Central memory CD4-positive, alpha-beta T cell (primary cell): ENCODE measurements at regions not wholly inside any gene's neighbourhood (a gene's known extent, or its start where the extent isn't known, plus 50 kb on each side); places are given as distances from the start of the nearest gene placed in this dataset.
"Not testable (repeated sequence)": the region's sequence is repeated elsewhere in the genome, so short reads cannot be mapped to it uniquely, and the experiment has no call there.

Experiments used
- DNase-seq: peaks from one replicate; pipeline ENCODE4 v3.0.0; 2022

DNA sequence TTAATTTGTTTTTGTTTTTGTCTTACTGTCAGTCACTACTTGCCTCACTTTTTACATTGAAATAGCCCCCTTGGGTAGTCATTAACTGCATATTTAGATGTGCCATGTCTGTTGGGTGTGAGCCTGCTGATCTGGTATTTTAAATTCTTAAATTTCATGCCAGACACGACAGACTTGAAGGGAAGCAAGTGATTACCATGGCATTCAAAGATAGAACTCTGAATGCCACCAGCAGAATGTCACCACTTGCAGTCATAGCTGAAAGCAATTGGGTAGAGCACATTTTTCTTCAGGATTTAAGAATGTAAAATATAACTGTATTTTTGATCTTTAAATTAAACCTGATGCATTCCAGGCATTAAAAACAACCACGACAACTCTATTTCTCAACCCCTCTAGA, 396.5 kb upstream of the ATP10A start:
- DNase-seq, result no peak

DNA sequence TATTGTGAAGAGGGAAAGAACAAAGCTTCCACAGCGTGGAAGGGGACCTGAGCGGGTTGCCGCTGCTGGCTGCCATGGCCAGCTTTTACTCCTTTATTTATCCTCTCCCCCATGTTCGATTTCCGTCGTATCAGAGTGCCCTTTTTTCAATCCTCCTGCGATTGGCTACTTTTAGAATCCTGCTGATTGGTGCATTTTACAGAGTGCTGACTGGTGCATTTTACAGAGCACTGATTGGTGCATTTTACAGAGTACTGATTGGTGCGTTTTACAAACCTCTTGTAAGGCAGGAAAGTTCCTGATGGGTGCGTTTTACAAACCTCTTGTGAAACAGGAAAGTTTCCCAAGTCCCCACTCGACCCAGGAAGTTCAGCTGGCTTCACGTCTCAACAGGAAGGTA, 381.7 kb upstream of the ATP10A start:
- DNase-seq, result not testable (repeated sequence)

- no peak for DNase-seq
Observed at GRCh38 chr15:26243382-26243781, 380.3 kb upstream of the ATP10A start.

DNA sequence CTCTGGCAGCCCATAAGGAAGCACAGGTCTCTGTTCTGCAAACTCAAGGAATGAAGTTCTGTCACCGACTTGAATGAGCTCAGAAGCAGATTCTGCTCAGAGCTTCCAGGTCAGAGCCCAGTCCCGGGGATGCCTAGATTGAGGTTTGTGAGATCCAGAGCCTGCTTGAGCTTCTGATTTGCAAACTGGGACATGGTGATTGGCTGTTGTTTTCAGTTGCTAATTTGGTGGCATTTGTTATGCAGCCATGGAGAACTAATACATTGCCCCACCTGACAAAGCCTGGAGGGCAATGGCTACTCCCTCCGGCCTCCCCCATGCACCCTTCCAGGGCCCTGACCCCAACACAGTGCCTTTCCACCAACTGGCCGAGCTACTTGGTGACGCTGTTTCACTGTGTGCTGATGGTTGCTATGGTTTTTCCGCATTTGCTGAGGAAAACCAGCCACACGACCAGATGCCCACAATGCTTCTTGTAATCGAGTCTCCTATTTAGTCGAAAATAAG, 379.5 kb upstream of the ATP10A start:
- no peak for DNase-seq

- no peak for DNase-seq
Observed at GRCh38 chr15:26235864-26236263, 372.7 kb upstream of the ATP10A start.

GRCh38 chr15:26234976-26235767, 372.0 kb upstream of the ATP10A start:
- no peak for DNase-seq

GRCh38 chr15:26232691-26233090, 369.6 kb upstream of the ATP10A start:
- no peak for DNase-seq

DNA sequence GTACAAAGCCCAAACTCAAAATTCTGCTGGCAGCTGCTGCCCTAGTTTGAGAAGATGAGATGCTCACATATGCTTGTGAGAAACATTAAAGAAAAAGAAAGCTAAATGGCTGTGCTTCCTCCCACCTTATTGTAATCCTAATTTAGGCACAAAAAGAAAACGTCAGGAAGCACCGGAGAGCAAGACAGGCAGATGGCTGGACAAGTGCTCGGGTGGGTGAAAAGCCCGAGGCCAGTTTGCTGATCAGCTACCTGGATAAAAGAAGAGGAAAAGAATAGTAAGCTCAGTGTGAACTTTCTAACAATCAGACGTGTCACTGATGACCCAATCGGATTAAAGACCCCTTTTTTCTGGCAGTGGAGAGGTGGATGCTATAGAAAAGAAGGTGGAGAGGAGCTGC, 368.0 kb upstream of the ATP10A start:
- no peak for DNase-seq

DNA sequence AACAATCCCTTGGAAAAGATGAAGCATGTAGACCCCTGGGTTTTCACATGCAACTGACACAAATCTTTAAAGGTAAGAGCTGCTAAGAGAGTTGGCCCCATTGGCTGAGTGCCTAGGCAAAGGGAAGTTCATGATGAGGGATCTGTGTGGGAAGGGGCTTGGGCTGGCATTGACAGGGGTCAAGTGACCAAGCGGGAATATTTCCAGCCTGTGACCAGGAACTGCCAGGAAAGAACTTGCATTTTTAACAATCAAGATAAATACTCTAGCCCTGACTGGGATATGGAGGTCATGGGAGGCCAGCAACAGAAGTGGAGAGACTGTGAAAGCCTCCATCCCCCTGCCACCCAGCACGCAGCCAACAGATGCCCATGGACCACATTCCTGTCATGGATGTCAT, 361.1 kb upstream of the ATP10A start:
- no peak for DNase-seq

GRCh38 chr15:26223720-26224119, 360.6 kb upstream of the ATP10A start:
- no peak for DNase-seq

DNA sequence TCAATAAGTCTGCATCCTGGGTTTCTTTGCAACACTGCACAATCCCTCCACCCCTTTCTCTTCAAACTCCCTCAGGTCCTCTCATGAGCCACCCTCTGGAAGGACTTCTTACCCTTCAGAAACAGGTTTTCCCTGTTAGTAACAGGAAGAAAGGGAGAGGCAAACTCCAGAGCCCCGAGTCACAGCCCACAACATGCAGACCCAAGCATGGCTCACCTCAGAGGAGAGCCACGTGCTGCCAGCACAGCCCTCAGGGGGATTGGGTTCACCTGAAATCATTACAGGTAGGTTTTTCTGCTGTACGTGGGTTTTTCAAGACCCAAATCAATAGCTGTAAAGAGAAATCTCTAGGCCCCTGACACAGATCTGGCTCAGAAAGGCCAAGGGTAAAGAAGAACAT, 359.7 kb upstream of the ATP10A start:
- DNase-seq, result no peak

DNA sequence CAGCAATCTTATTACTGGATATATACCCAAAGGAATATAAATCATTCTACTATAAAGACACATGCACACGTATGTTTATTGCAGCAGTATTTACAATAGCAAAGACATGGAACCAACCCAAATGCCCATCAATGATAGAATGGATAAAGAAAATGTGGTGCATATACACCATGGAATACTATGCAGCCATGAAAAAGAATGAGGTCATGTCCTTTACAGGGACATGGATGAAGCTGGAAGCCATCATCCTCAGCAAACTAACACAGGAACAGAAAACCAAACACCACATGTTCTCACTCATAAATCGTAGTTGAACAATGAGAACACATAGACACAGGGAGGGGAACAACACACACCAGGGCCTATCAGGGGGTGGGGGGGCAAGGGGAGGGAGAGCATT, 353.9 kb upstream of the ATP10A start:
- not testable (repeated sequence) for DNase-seq

- no peak for DNase-seq
Observed at GRCh38 chr15:26214290-26214689, 351.2 kb upstream of the ATP10A start.

DNA sequence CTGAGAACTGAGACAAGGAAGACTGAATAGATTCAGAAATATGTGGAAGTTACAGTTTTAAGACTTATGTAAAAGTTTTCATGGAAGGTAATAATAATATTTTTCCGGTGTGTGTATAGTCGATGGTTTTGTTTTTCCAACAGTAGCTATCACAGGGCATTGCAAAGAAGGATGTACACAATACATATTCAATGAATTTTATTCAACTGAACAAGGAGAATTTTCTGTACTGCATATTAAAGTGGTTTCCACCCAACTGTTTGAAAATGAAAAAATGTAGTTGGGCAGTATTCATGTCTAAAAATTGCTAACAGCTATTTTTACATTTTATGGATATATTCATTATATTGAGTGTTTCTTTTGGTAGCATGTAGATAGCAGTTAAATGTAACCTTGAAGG, 350.3 kb upstream of the ATP10A start:
- DNase-seq, result no peak

DNA sequence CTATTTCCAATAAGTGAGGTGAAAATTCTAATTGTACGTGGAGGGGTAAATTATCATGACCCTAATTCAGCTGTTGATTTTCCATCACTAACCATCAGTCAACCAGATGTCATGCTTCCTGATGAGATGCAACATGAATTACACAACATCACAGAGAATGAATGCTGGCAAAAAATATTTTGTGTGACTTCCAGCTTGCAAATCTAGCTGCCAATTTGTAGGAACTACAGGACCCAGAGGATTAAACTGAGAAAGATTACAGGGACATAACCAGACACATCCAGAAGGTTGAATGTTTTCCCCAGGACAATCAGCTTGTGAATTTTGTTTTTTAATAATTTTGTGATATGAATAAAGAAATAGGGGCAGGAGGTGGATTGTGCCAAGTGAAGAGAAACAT, 349.0 kb upstream of the ATP10A start:
- DNase-seq, result no peak

DNA sequence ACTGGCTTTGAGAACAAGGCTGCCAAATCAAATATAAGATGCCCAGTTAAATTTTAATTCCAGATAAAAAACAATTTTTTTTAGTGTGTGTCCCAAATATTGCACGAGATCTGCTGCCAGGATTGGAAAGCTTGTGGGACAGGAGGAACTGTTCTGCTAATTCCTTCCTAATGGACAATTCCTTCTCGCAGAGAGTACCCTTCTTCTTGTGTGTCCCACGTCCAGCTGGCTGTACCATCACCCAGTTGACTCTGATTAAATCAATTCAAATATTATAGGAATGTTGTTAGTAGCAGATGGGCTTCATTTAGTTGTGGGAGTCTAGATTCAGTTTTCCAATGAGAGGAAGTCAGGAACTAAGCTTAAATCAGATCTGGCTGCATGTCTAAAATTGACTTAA, 347.9 kb upstream of the ATP10A start:
- no peak for DNase-seq

GRCh38 chr15:26201177-26201858, 338.2 kb upstream of the ATP10A start:
- DNase-seq, result no peak

- no peak for DNase-seq
Observed at GRCh38 chr15:26200427-26200826, 337.3 kb upstream of the ATP10A start.

GRCh38 chr15:26197719-26198118, 334.6 kb upstream of the ATP10A start:
- DNase-seq, result no peak

DNA sequence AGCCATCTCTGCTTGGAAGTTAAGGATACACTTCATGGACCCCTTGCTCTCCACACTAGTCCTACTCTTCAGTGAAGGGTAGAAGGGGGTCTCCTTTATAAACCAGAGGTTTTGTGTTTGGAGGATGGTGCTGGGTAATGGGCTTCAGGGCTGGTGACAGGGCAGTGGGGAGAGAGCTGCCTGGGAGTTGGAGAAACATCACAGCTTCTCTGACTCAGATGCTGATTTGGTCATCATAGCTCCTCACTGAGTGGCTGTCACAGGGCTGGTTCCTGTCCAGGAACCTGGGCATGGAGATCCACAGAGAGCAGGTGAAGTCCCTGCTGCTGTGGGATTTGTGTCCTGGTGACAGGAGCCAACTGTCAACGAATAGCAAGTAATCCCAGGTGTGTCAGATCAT, 333.9 kb upstream of the ATP10A start:
- DNase-seq, result no peak

DNA sequence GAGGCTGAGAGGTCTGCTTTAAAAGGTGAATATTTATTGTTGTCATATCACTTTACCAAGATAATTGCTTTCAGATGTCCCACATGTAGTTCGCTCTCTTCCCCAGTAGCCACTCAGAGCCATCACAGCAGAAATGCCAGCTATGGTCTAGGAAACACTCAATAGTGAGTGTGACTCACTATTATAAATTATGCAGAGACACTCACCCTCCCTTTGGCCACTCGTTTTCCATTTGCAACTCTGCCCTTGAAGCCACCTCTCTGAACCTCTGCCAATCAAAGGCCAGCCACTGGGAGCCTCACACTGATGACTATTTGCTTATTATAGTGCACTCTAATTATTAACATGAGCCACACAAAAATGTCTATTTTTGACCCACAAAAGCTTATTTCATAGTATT, 328.1 kb upstream of the ATP10A start:
- DNase-seq, result no peak

GRCh38 chr15:26186138-26186537, 323.0 kb upstream of the ATP10A start:
- DNase-seq, result not testable (repeated sequence)

DNA sequence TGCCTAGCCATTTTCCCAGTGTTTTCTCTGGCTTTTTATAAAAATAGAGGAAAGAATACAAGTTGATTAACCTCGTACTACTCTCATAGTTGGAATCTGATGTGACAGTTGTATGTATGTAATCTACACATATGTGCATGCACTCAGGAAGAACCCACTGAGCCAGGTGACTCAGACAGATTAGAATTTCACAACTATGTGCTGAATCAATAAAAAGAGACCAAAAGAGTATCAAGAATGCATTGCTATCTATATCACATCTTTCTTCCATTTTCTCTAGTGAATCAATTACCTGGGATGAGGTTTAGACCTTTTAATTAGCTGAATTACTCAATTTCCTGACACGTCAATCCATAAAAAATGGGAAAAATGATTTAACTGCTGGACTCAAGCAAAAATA, 319.3 kb upstream of the ATP10A start:
- no peak for DNase-seq

GRCh38 chr15:26179906-26180305, 316.8 kb upstream of the ATP10A start:
- DNase-seq, result no peak
